ENCODE measurements at regions not wholly inside any gene's neighbourhood (a gene's known extent, or its start where the extent isn't known, plus 50 kb on each side); places are given as distances from the start of the nearest gene placed in this dataset.

GRCh38 chr7:125089171-125089570 is 159.5 kb upstream of the POT1 start:
- ATAC-seq, result no peak
- no peak for TF ChIP-seq CREB5 (CRISPR knock-in tag; IDR thresholded peaks at IDR 0.05; ENCODE audit: low read depth)
- TF ChIP-seq PPARA (CRISPR knock-in tag; IDR thresholded peaks at IDR 0.05; ENCODE audit: borderline replicate concordance), result no peak
- TF ChIP-seq OSR1 (CRISPR knock-in tag; IDR thresholded peaks at IDR 0.05), result no peak
- TF ChIP-seq ZFP30 (CRISPR knock-in tag; IDR thresholded peaks at IDR 0.05), result no peak
- TF ChIP-seq, protein P1, sequence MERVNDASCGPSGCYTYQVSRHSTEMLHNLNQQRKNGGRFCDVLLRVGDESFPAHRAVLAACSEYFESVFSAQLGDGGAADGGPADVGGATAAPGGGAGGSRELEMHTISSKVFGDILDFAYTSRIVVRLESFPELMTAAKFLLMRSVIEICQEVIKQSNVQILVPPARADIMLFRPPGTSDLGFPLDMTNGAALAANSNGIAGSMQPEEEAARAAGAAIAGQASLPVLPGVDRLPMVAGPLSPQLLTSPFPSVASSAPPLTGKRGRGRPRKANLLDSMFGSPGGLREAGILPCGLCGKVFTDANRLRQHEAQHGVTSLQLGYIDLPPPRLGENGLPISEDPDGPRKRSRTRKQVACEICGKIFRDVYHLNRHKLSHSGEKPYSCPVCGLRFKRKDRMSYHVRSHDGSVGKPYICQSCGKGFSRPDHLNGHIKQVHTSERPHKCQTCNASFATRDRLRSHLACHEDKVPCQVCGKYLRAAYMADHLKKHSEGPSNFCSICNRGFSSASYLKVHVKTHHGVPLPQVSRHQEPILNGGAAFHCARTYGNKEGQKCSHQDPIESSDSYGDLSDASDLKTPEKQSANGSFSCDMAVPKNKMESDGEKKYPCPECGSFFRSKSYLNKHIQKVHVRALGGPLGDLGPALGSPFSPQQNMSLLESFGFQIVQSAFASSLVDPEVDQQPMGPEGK (CRISPR knock-in tag; IDR thresholded peaks at IDR 0.05; ENCODE audit: borderline replicate concordance), result no peak
- TF ChIP-seq, protein P2, sequence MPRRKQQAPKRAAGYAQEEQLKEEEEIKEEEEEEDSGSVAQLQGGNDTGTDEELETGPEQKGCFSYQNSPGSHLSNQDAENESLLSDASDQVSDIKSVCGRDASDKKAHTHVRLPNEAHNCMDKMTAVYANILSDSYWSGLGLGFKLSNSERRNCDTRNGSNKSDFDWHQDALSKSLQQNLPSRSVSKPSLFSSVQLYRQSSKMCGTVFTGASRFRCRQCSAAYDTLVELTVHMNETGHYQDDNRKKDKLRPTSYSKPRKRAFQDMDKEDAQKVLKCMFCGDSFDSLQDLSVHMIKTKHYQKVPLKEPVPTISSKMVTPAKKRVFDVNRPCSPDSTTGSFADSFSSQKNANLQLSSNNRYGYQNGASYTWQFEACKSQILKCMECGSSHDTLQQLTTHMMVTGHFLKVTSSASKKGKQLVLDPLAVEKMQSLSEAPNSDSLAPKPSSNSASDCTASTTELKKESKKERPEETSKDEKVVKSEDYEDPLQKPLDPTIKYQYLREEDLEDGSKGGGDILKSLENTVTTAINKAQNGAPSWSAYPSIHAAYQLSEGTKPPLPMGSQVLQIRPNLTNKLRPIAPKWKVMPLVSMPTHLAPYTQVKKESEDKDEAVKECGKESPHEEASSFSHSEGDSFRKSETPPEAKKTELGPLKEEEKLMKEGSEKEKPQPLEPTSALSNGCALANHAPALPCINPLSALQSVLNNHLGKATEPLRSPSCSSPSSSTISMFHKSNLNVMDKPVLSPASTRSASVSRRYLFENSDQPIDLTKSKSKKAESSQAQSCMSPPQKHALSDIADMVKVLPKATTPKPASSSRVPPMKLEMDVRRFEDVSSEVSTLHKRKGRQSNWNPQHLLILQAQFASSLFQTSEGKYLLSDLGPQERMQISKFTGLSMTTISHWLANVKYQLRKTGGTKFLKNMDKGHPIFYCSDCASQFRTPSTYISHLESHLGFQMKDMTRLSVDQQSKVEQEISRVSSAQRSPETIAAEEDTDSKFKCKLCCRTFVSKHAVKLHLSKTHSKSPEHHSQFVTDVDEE (CRISPR knock-in tag; IDR thresholded peaks at IDR 0.05), result no peak
- no peak for TF ChIP-seq GLIS3 (CRISPR knock-in tag; IDR thresholded peaks at IDR 0.05)
- TF ChIP-seq ZNF565 (CRISPR knock-in tag; conservative IDR thresholded peaks at IDR 0.05; ENCODE audit: low read depth), result no peak
- TF ChIP-seq POU6F1 (CRISPR knock-in tag; IDR thresholded peaks at IDR 0.05; ENCODE audit: borderline replicate concordance, low read depth), result no peak
- TF ChIP-seq BACH2 (CRISPR knock-in tag; IDR thresholded peaks at IDR 0.05; ENCODE audit: borderline replicate concordance), result no peak
- TF ChIP-seq ZNF70 (CRISPR knock-in tag; IDR thresholded peaks at IDR 0.05), result no peak
- TF ChIP-seq SNAI2 (CRISPR knock-in tag; IDR thresholded peaks at IDR 0.05), result no peak
- TF ChIP-seq TCF4 (CRISPR knock-in tag; IDR thresholded peaks at IDR 0.05; ENCODE audit: borderline replicate concordance), result no peak
- TF ChIP-seq CSRNP3 (CRISPR knock-in tag; IDR thresholded peaks at IDR 0.05), result no peak
- TF ChIP-seq TOX (CRISPR knock-in tag; IDR thresholded peaks at IDR 0.05; ENCODE audit: borderline replicate concordance), result no peak
- no peak for TF ChIP-seq ZC3H10 (CRISPR knock-in tag; IDR thresholded peaks at IDR 0.05)
- no peak for TF ChIP-seq ZNF8 (CRISPR knock-in tag; IDR thresholded peaks at IDR 0.05)
- no peak for TF ChIP-seq CSDC2 (CRISPR knock-in tag; IDR thresholded peaks at IDR 0.05)

GRCh38 chr7:125088555-125088954 is 158.9 kb upstream of the POT1 start:
- no peak for ATAC-seq

More at GRCh38 chr7:125088555-125088954, 158.9 kb upstream of the POT1 start:
- TF ChIP-seq ESRRG (CRISPR knock-in tag; IDR thresholded peaks at IDR 0.05) (no peak), CSDC2 (CRISPR knock-in tag; IDR thresholded peaks at IDR 0.05) (no peak), SNAI2 (CRISPR knock-in tag; IDR thresholded peaks at IDR 0.05) (no peak), PPARA (CRISPR knock-in tag; IDR thresholded peaks at IDR 0.05; ENCODE audit: borderline replicate concordance) (no peak), POU6F1 (CRISPR knock-in tag; IDR thresholded peaks at IDR 0.05; ENCODE audit: borderline replicate concordance, low read depth) (no peak)
